Tibial artery (tissue), 4 donors: ENCODE measurements at regions not wholly inside any gene's neighbourhood (a gene's known extent, or its start where the extent isn't known, plus 50 kb on each side); places are given as distances from the start of the nearest gene placed in this dataset.

Experiments used
- DNase-seq, 2 donors: peaks; one replicate each; pipeline ENCODE4 v3.0.0-alpha.2; 2019
- H3K27ac ChIP-seq, 2 donors: fragments of 200-600 bp; sonication (generic) in 1 of 2; 1 replicate in 1 of 2; 2 replicates in 1 of 2; pipeline ENCODE4 v1.5.1; 2018 to 2019; ENCODE audit warnings: mild to moderate bottlenecking in 1 of 2
- H3K27me3 ChIP-seq, 2 donors: fragments of 200-600 bp; sonication (generic) in 1 of 2; one replicate each; pipeline versions ENCODE4 v1.5.1 to v1.6.0; 2016 to 2019
- H3K36me3 ChIP-seq, 3 donors: fragments of 200-600 bp; sonication (generic) in 2 of 3; one replicate each; pipeline ENCODE4 v1.5.1; 2016 to 2019; ENCODE audit warnings: mild to moderate bottlenecking in 2 of 3
- H3K4me1 ChIP-seq, 4 donors: fragments of 200-600 bp; sonication (generic) in 2 of 4; 1 replicate in 3 of 4; 2 replicates in 1 of 4; pipeline ENCODE4 v1.5.1; 2016 to 2019
- H3K4me3 ChIP-seq, 2 donors: fragments of 200-600 bp; sonication (generic) in 1 of 2; 1 replicate in 1 of 2; 2 replicates in 1 of 2; pipeline ENCODE4 v1.5.1; 2018 to 2019; ENCODE audit warnings: mild to moderate bottlenecking in 2 of 2
- H3K9me3 ChIP-seq, 3 donors: fragments of 200-600 bp; sonication (generic) in 1 of 3; one replicate each; pipeline ENCODE4 v1.5.1; 2016 to 2019
- CTCF ChIP-seq, 2 experiments: fragments of 200-600 bp in 1 of 2; fragments of 450-650 bp in 1 of 2; IDR thresholded peaks; one replicate each; pipeline ENCODE4 v1.5.1; 2017 to 2019; ENCODE audit warnings: antibody characterized with exemption in 2 of 2, mild to moderate bottlenecking in 1 of 2, moderate library complexity in 1 of 2
- intact Hi-C: fragments of 100-400 bp; cut with DNase I; formaldehyde crosslinking; loops from one replicate; pipeline ENCODE4 v1.15.0; 2023; ENCODE audit warnings: low total_unique reads

GRCh38 chr2:142778289-142778688 lies 99.2 kb upstream of the KYNU start:
- no peaks in the 10 kb centered on the region for H3K9me3 ChIP-seq
- H3K27me3 ChIP-seq = no peaks in the 10 kb centered on the region
- peaks cover 0 to 23% (median 0%) of the 10 kb centered on the region in 4 donors for H3K4me1 ChIP-seq
- no peak for DNase-seq
- TF ChIP-seq CTCF (IDR thresholded peaks at IDR 0.05) = no peak
- H3K36me3 ChIP-seq = no peaks in the 10 kb centered on the region
- H3K4me3 ChIP-seq = no peak overlapping the region
- intact Hi-C loops = no loop called here
- no peak overlapping the region for H3K27ac ChIP-seq

- intact Hi-C loops = no loop called here
- Histone ChIP-seq H3K9me3 (no peaks in the 10 kb centered on the region), H3K27me3 (no peaks in the 10 kb centered on the region), H3K4me3 (no peak overlapping the region), H3K27ac (no peak overlapping the region), H3K4me1 (peaks cover 0 to 23% (median 0%) of the 10 kb centered on the region in 4 donors), H3K36me3 (no peaks in the 10 kb centered on the region)
- no peak for TF ChIP-seq CTCF (IDR thresholded peaks at IDR 0.05)
- DNase-seq = no peak
Measured at GRCh38 chr2:142777742-142778141, 99.7 kb upstream of the KYNU start.

GRCh38 chr2:142769761-142770160 lies 107.7 kb upstream of the KYNU start:
- H3K4me3 ChIP-seq = no peak overlapping the region
- intact Hi-C loops = no loop called here
- no peak for TF ChIP-seq CTCF (IDR thresholded peaks at IDR 0.05)
- no peak for DNase-seq
- H3K4me1 ChIP-seq = no peaks in the 10 kb centered on the region
- H3K27ac ChIP-seq = no peak overlapping the region
- peaks cover 0 to 16% (median 15%) of the 10 kb centered on the region in 3 donors for H3K9me3 ChIP-seq
- no peaks in the 10 kb centered on the region for H3K27me3 ChIP-seq
- no peaks in the 10 kb centered on the region for H3K36me3 ChIP-seq

GRCh38 chr2:142767847-142768246 lies 109.6 kb upstream of the KYNU start:
- H3K36me3 ChIP-seq = no peaks in the 10 kb centered on the region
- H3K27me3 ChIP-seq = no peaks in the 10 kb centered on the region
- TF ChIP-seq CTCF (IDR thresholded peaks at IDR 0.05) = no peak
- intact Hi-C loops = no loop called here
- no peak overlapping the region for H3K4me3 ChIP-seq
- no peaks in the 10 kb centered on the region for H3K4me1 ChIP-seq
- no peak overlapping the region for H3K27ac ChIP-seq
- DNase-seq = no peak
- peaks cover 0 to 16% (median 15%) of the 10 kb centered on the region in 3 donors for H3K9me3 ChIP-seq

- Histone ChIP-seq H3K4me1 (no peaks in the 10 kb centered on the region), H3K27ac (no peak overlapping the region), H3K36me3 (no peaks in the 10 kb centered on the region), H3K9me3 (no peaks in the 10 kb centered on the region), H3K4me3 (no peak overlapping the region), H3K27me3 (no peaks in the 10 kb centered on the region)
- no peak for TF ChIP-seq CTCF (IDR thresholded peaks at IDR 0.05)
- no peak for DNase-seq
- intact Hi-C loops = no loop called here
Measured at GRCh38 chr2:142758973-142759372, 118.5 kb upstream of the KYNU start.

GRCh38 chr2:142757111-142757510 lies 120.4 kb upstream of the KYNU start:
- Histone ChIP-seq H3K4me1 (no peaks in the 10 kb centered on the region), H3K9me3 (no peaks in the 10 kb centered on the region), H3K27me3 (no peaks in the 10 kb centered on the region), H3K4me3 (no peak overlapping the region), H3K27ac (no peak overlapping the region), H3K36me3 (no peaks in the 10 kb centered on the region)
- no peak for TF ChIP-seq CTCF (IDR thresholded peaks at IDR 0.05)
- intact Hi-C loops = no loop called here
- DNase-seq = no peak
